H9 (cell line): ENCODE measurements at regions not wholly inside any gene's neighbourhood (a gene's known extent, or its start where the extent isn't known, plus 50 kb on each side); places are given as distances from the start of the nearest gene placed in this dataset.

Experiments
- DNase-seq: peaks from one replicate; pipeline ENCODE4 v3.0.0-alpha.2; 2017
- H2AFZ ChIP-seq: one replicate; pipeline ENCODE4 v1.6.1; 2013; ENCODE audit warnings: mild to moderate bottlenecking, low read length, control low read depth, moderate library complexity
- H2AK5ac ChIP-seq: 2 replicates; pipeline ENCODE4 v1.6.1; 2013; ENCODE audit warnings: low read length, control low read depth, mixed read lengths; ENCODE audit not compliant: insufficient read length
- H2BK120ac ChIP-seq: one replicate; pipeline ENCODE4 v1.6.1; 2013; ENCODE audit warnings: low read depth, mild to moderate bottlenecking, low read length, control low read depth, inconsistent platforms; ENCODE audit not compliant: poor library complexity, severe bottlenecking
- H2BK12ac ChIP-seq: 2 replicates; pipeline ENCODE4 v1.6.1; 2013; ENCODE audit warnings: low read length, control low read depth, mixed read lengths, low read depth; ENCODE audit not compliant: insufficient read length
- H2BK15ac ChIP-seq: 2 replicates; pipeline ENCODE4 v1.6.1; 2013; ENCODE audit warnings: low read depth, low read length, control low read depth
- H2BK20ac ChIP-seq: one replicate; pipeline ENCODE4 v1.6.1; 2013; ENCODE audit warnings: low read depth, mild to moderate bottlenecking, low read length, control low read depth, inconsistent platforms; ENCODE audit not compliant: poor library complexity, severe bottlenecking
- H2BK5ac ChIP-seq: 2 replicates; pipeline ENCODE4 v1.6.1; 2013; ENCODE audit warnings: low read length, control low read depth, mixed read lengths; ENCODE audit not compliant: insufficient read length
- H3K14ac ChIP-seq: 2 replicates; pipeline ENCODE4 v1.6.1; 2013; ENCODE audit warnings: low read length, control low read depth; ENCODE audit not compliant: insufficient read depth
- H3K18ac ChIP-seq: 2 replicates; pipeline ENCODE4 v1.6.1; 2013; ENCODE audit warnings: low read depth, mild to moderate bottlenecking, mixed read lengths, low read length, control low read depth; ENCODE audit not compliant: insufficient read length
- H3K23ac ChIP-seq: 2 replicates; pipeline ENCODE4 v1.6.1; 2013; ENCODE audit warnings: low read length, control low read depth, mixed read lengths, low read depth; ENCODE audit not compliant: insufficient read length
- H3K23me2 ChIP-seq: 2 replicates; pipeline ENCODE4 v1.6.1; 2013; ENCODE audit warnings: low read depth, mild to moderate bottlenecking, mixed read lengths, low read length, control low read depth; ENCODE audit not compliant: insufficient read length, poor library complexity, severe bottlenecking
- H3K27ac ChIP-seq: 2 replicates; pipeline ENCODE4 v1.5.1; 2013; ENCODE audit warnings: low read length, control low read depth, mixed read lengths, low read depth; ENCODE audit not compliant: insufficient read length
- H3K27me3 ChIP-seq: 2 replicates; pipeline ENCODE4 v1.6.1; 2013; ENCODE audit warnings: low read length, control low read depth, inconsistent platforms; ENCODE audit not compliant: insufficient read depth
- H3K4ac ChIP-seq: 2 replicates; pipeline ENCODE4 v1.6.1; 2013; ENCODE audit warnings: low read depth, mild to moderate bottlenecking, control low read depth, inconsistent platforms, low read length, moderate library complexity
- H3K4me1 ChIP-seq: 2 replicates; pipeline ENCODE4 v1.6.1; 2013; ENCODE audit warnings: low read length, control low read depth, inconsistent platforms; ENCODE audit not compliant: insufficient read depth
- H3K4me2 ChIP-seq: 2 replicates; pipeline ENCODE4 v1.6.1; 2013; ENCODE audit warnings: low read length, control low read depth, mixed read lengths; ENCODE audit not compliant: insufficient read length, insufficient read depth
- H3K56ac ChIP-seq: 2 replicates; pipeline ENCODE4 v1.6.1; 2013; ENCODE audit warnings: low read depth, mild to moderate bottlenecking, mixed read lengths, low read length, control low read depth; ENCODE audit not compliant: insufficient read length
- H3K79me1 ChIP-seq: 2 replicates; pipeline ENCODE4 v1.6.1; 2013; ENCODE audit warnings: low read depth, mild to moderate bottlenecking, moderate library complexity, low read length, control low read depth, inconsistent platforms; ENCODE audit not compliant: insufficient read depth, poor library complexity, severe bottlenecking
- H3K79me2 ChIP-seq: 2 replicates; pipeline ENCODE4 v1.6.1; 2013; ENCODE audit warnings: low read length, control low read depth, inconsistent platforms; ENCODE audit not compliant: insufficient read depth
- H3K9ac ChIP-seq: 2 replicates; pipeline ENCODE4 v1.6.1; 2013; ENCODE audit warnings: low read length, control low read depth, mixed read lengths; ENCODE audit not compliant: insufficient read length; ENCODE audit errors: extremely low read depth
- H3K9me3 ChIP-seq: one replicate; pipeline ENCODE4 v1.6.1; 2013; ENCODE audit warnings: low read depth, low read length, inconsistent platforms; ENCODE audit not compliant: control insufficient read depth
- H3T11ph ChIP-seq: one replicate; pipeline ENCODE4 v1.6.1; 2013; ENCODE audit warnings: mild to moderate bottlenecking, low read length, control low read depth, inconsistent platforms
- H4K20me1 ChIP-seq: one replicate; pipeline ENCODE4 v1.6.1; 2013; ENCODE audit not compliant: control insufficient read depth, insufficient read length, insufficient read depth
- H4K5ac ChIP-seq: 2 replicates; pipeline ENCODE4 v1.6.1; 2013; ENCODE audit warnings: low read depth, mild to moderate bottlenecking, mixed read lengths, low read length, control low read depth; ENCODE audit not compliant: insufficient read length
- H4K8ac ChIP-seq: replicated peaks from 2 replicates; pipeline ENCODE4 v1.6.1; 2013; ENCODE audit warnings: low read length, control low read depth, mixed read lengths, low read depth; ENCODE audit not compliant: insufficient read length
- H4K91ac ChIP-seq: 2 replicates; pipeline ENCODE4 v1.6.1; 2013; ENCODE audit warnings: low read depth, mild to moderate bottlenecking, moderate library complexity, mixed read lengths, low read length, control low read depth; ENCODE audit not compliant: insufficient read length
- H3K27ac Mint-ChIP-seq, 3 experiments: 2 replicates in 2 of 3; 3 replicates in 1 of 3; pipeline ENCODE4 v1.8.0; 2020 to 2021; ENCODE audit warnings: mixed read lengths in 3 of 3, mild to moderate bottlenecking in 1 of 3, moderate library complexity in 1 of 3
- H3K27me3 Mint-ChIP-seq: 2 replicates; pipeline ENCODE4 v1.8.0; 2021; ENCODE audit warnings: low read depth, mild to moderate bottlenecking, moderate library complexity, mixed read lengths
- H3K36me3 Mint-ChIP-seq, 3 experiments: 2 replicates in 2 of 3; 3 replicates in 1 of 3; pipeline ENCODE4 v1.8.0; 2020 to 2021; ENCODE audit warnings: low read depth in 3 of 3, mixed read lengths in 3 of 3; ENCODE audit not compliant: insufficient read depth in 1 of 3
- H3K4me1 Mint-ChIP-seq, 2 experiments: 2 replicates each; pipeline ENCODE4 v1.8.0; 2020; ENCODE audit warnings: mixed read lengths in 2 of 2
- H3K4me3 Mint-ChIP-seq, 2 experiments: 2 replicates in 1 of 2; 3 replicates in 1 of 2; pipeline ENCODE4 v1.8.0; 2020 to 2021; ENCODE audit warnings: mild to moderate bottlenecking in 2 of 2, mixed read lengths in 2 of 2, moderate library complexity in 1 of 2
- H3K9me3 Mint-ChIP-seq, 2 experiments: 2 replicates in 1 of 2; 3 replicates in 1 of 2; pipeline ENCODE4 v1.8.0; 2020; ENCODE audit warnings: mild to moderate bottlenecking in 2 of 2, mixed read lengths in 2 of 2, moderate library complexity in 1 of 2
- CTCF ChIP-seq: fragments of 200-600 bp; sonication (generic); conservative IDR thresholded peaks from 3 replicates; pipeline ENCODE4 v1.8.0; 2021; ENCODE audit warnings: antibody characterized with exemption, mild to moderate bottlenecking
- WGBS: extraction: QIAGEN DNeasy Blood & Tissue Kit; methylation state at CpG from one replicate; pipeline ENCODE4 v1.1.7; 2013; ENCODE audit warnings: missing lambda C conversion rate, low lambda C conversion rate, mixed read lengths; ENCODE audit not compliant: insufficient read length; ENCODE audit errors: extremely low coverage; 5-methylcytosine and 5-hydroxymethylcytosine counted together

- Histone ChIP-seq H4K91ac (no peak overlapping the region), H3K9me3 (no peaks in the 10 kb centered on the region), H3K79me2 (no peaks in the 10 kb centered on the region), H4K20me1 (no peaks in the 10 kb centered on the region), H4K8ac (no peak overlapping the region), H3K4me1 (no peaks in the 10 kb centered on the region), H3K14ac (no peak overlapping the region), H3K27me3 (no peaks in the 10 kb centered on the region), H3K79me1 (no peaks in the 10 kb centered on the region), H3K9ac (no peak overlapping the region), H3K4me2 (no peak overlapping the region), H2BK12ac (no peak overlapping the region), H3K23ac (no peak overlapping the region), H2BK120ac (no peak overlapping the region), H2BK15ac (no peak overlapping the region), H3K23me2 (no peaks in the 10 kb centered on the region), H3T11ph (no peak overlapping the region), H3K56ac (no peak overlapping the region), H2AK5ac (no peak overlapping the region), H3K4ac (no peak overlapping the region), H2BK5ac (no peak overlapping the region), H3K27ac (no peak overlapping the region), H4K5ac (no peak overlapping the region), H3K18ac (no peak overlapping the region), H2BK20ac (no peak overlapping the region), H2AFZ (no peak overlapping the region)
- Mint-ChIP-seq H3K27ac (no peak overlapping the region), H3K36me3 (no peaks in the 10 kb centered on the region), H3K4me3 (no peak overlapping the region), H3K4me1 (peaks cover 6 to 9% of the 10 kb centered on the region in 2 experiments), H3K27me3 (no peaks in the 10 kb centered on the region; the same call in none of the 2 replicates), H3K9me3 (peaks cover 0 to 2% of the 10 kb centered on the region in 2 experiments; a peak in 1 of 5 replicates)
- no peak for DNase-seq
- TF ChIP-seq CTCF = no peak
- WGBS = no CpG with 5 or more reads among the region's 3 CpGs
These were observed 61.1 kb downstream of the EBLN1 start for GRCh38 chr10:22156750-22157149.
